ENCODE measurements at regions not wholly inside any gene's neighbourhood (a gene's known extent, or its start where the extent isn't known, plus 50 kb on each side); places are given as distances from the start of the nearest gene placed in this dataset.

DNA sequence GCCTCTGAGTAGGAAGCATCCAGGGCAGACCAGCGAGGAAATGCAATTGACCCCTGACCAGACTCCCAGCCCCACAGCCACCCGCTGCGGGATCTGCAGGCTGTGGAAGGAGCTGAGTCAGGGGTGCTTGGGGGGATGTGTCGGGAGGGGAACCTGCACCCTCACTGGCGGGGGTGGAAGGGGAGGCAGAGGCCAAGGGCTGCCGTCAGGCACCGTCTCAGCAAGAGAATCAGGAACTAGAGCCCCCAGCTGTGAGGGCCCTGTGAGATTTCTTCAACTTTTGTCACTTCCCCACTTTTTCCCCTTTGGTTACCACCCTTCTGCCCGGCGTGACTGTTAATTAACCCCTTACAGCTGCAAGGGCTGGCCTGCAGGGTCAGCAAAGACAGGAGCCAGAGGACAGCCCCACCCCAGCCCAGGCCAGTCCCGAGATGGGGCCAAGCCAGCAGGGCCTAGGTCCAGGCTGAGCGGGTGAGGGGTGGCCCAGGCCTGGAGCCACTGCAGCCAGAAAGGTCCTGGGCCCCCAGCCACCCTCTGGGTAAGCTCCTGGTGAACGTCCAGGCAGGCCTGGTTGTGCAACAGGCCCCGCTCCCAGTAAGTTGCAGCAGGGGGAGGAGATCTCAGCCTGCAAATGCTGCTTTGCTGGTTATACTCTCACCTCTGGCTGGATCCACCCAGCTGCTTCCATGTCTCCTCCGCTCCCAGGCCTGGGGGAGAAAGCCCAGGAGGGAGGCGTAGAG lies 147.0 kb upstream of the ID2 start:
- TF ChIP-seq FOSL2 (IDR thresholded peaks at IDR 0.05) (no peak), FOSL2 (CRISPR knock-in tag; IDR thresholded peaks at IDR 0.05) (no peak)
- TF ChIP-seq, protein P1, sequence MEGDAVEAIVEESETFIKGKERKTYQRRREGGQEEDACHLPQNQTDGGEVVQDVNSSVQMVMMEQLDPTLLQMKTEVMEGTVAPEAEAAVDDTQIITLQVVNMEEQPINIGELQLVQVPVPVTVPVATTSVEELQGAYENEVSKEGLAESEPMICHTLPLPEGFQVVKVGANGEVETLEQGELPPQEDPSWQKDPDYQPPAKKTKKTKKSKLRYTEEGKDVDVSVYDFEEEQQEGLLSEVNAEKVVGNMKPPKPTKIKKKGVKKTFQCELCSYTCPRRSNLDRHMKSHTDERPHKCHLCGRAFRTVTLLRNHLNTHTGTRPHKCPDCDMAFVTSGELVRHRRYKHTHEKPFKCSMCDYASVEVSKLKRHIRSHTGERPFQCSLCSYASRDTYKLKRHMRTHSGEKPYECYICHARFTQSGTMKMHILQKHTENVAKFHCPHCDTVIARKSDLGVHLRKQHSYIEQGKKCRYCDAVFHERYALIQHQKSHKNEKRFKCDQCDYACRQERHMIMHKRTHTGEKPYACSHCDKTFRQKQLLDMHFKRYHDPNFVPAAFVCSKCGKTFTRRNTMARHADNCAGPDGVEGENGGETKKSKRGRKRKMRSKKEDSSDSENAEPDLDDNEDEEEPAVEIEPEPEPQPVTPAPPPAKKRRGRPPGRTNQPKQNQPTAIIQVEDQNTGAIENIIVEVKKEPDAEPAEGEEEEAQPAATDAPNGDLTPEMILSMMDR (IDR thresholded peaks at IDR 0.05), result no peak
